ENCODE measurements at regions not wholly inside any gene's neighbourhood (a gene's known extent, or its start where the extent isn't known, plus 50 kb on each side); places are given as distances from the start of the nearest gene placed in this dataset.

DNA sequence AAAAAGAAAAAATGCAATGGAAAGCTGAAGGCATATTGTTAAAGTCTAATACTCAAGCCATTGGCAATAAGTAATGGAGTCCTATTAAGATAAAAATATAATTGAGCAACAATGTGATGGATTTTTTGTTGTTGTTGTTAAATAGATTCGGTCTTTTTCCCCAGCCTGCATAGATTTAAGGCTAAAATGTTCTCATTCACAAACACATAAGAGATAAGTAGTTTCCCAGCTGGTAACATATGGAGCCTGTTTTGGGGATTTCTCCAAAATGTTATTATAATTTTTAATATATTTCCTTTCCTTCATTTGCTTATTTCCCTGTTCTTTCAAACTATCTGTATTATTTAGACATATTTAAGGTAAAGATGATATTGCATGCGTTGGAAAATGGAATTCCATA is 1149.1 kb upstream of the PRR20A start:
- TF ChIP-seq EZH2 (IDR thresholded peaks at IDR 0.05) (no peak), POLR2AphosphoS5 (IDR thresholded peaks at IDR 0.05; ENCODE audit: borderline replicate concordance, low read depth, low read length) (no peak)
